G401 (cell line): ENCODE measurements at regions not wholly inside any gene's neighbourhood (a gene's known extent, or its start where the extent isn't known, plus 50 kb on each side); places are given as distances from the start of the nearest gene placed in this dataset.

Experiments used
- DNase-seq: peaks from one replicate; pipeline ENCODE4 v3.0.0-alpha.2; 2015; ENCODE audit warnings: low spot score
- in situ Hi-C: cut with HindIII; loops from 2 replicates; pipeline ENCODE4 v1.10.0; 2016; ENCODE audit warnings: low sequenced_read_pairs, mixed read lengths

DNA sequence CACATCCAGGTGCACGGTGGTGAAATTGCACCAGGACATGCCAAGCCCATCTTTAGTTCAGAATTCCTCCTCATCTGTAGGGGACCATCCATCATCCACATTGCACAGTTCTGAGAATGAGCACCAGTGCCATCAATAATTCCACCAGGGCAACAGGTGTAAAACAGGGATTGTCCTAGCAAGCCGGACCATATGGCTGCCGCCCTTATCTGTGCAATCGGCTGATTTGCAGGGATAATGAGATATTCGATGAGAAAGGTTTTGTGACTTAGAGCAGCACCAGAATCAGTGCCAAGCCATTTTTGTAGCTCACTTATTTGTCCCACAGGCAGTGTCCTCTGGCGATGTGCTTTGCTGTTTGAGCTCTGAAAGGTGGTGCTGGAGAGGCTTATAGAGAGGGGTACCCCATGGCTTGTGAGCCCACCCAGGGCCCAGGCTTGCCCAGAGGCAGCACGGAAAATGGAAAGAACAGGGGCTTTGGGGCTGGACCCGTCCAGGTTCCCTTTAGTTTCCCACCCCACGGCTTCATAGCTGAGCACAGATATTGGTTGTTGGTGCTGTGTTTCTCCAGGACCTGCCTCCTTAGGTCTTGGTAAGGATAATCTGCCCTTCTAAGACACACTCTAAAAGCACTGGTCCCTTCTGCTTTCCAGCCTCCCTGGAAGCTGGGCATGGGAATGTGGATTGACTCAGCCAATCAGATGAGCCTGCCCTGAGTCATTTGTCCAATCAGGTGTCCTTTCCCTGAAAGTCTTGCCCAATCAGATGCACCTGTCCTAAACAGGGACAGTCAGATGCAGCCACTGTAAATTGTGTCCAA is 84.0 kb upstream of the SHANK2 start:
- in situ Hi-C loops, result no loop called here
- no peak for DNase-seq

DNA sequence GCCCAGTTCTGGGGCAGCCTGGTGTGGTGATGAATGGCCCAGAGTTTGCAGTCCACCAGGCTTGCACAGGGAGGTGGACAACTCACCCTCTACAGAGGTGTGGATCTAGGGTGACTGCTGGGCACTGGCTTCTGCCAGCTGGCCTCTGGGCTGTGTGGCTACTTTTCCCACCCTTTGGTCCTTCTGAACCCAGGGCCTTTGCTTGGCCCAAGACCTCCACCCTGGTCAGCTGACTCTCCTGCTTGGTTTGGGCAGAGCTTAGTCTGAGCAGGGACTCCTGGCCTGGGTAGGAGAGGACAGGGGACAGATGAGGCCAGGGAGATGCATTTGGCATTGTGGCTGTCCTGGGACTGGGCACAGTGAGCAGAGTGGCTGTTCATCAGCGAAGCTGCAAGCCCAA is 83.0 kb upstream of the SHANK2 start:
- DNase-seq, result no peak
- in situ Hi-C loops, result no loop called here

DNA sequence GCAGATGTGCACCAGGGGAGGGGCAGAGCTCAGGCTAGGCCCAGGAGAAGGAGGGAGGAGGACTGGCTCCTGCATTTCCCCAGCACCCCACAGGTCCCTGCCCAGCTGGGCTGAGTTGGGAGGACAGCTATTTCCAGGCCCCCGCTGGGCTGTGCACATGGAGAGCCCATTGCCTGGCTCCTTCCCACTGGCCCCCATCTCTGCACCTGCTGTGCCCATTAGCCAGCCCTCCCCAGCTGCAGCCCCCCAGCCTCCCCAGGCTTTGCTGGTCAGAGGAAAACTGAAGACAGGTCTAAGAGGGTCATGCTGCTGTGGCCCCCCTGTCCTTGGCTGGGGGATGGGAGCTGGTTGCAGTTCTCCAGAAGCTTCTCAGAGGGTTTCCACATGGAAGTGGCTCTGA is 81.8 kb upstream of the SHANK2 start:
- no peak for DNase-seq
- in situ Hi-C loops, result no loop called here

DNA sequence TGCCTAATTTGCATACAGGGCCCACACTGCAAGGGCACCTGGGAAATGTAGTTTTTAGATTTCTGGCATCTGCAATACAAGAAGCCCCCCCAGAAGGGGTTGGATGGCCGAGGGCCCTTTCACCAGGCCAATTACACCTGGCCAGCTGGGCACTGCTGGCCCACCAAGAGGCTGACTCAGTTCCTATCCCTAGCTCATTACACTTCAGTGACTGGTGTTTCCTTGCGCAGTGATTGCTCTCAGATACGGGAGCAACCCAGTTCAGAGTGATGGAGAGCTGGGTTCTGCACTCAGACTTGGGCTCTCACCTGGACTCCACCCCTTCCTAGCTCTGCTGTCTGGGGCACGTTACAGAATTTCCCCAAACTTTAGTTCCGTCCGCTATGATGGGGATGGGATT is 81.1 kb upstream of the SHANK2 start:
- no peak for DNase-seq
- in situ Hi-C loops, result no loop called here

DNA sequence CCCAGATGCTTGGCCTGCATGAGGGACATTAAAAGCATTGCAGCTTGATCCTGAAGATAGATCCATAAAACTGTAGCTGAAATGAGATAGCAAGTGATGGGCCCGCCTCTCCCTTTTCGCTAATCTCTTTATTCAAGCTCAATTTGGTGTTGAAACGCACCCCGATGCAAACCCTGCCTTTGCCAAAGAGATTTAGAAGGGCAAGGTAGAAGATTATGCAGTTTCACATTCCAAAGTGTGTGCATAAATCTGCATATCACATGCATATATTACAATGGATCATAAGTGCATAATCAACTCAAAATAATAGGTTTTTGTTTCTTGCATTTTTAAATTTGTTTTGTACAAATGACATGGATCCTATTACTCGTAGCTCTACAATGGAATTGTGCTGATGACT is 80.1 kb upstream of the SHANK2 start:
- in situ Hi-C loops, result no loop called here
- no peak for DNase-seq

DNA sequence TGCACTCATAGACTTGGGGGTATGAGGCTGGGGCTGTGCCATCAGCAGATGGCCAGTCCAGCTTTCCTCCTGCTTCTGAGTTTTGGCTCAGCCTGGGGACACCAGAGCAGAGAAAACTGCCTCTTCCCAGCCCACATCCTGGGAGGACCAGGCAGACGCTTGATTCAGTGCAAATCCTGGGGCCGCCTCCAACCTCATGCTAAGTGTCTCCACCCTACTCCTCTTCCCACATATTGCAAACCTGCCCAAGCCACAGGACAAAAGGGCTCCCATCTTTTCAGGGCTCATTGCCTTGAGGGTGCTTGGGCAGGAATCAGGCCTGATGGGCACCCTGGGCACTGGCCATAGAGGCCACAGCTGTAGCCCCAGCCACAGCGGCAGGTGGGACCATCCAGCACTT is 79.7 kb upstream of the SHANK2 start:
- in situ Hi-C loops, result no loop called here
- DNase-seq, result peak; percentile 7

DNA sequence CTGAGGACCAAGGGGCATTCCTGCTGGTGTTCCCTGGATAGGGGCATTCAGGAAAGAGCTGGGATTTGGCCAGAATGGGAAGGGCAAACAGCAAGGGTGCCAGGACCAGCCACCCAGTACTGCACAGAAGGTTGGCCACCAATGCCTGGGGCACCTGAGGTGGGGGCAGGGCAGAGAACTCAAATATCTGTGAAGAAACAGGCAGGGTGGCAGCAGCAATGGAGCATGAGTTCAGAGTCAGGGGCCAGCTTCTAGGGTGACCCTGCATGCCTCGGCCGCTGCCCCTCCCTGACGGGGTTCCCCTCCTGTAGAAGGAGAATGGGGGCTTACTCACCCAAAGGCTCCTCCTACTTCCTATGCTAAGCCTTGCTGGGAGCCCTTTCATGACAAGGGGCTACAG is 79.3 kb upstream of the SHANK2 start:
- in situ Hi-C loops, result no loop called here
- DNase-seq, result no peak

DNA sequence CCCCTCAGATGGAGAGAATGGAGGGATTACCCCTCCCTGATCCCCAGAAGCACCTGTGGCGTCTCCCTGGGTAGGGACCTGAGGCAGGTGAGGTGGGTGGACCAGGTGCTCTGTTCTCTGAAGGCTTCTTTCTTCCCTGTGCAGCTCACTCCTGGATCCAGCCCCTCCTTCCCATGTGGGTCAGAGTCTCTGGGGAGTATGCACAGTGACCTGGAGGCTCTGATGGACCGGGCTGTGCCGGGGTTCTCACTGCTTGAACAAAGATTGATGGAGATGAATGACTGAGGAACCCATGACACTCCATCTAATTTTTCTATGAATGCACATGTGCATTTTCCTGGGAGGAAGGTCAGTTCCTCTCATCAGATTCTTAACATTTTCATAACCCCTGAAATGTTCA is 78.6 kb upstream of the SHANK2 start:
- no peak for DNase-seq
- in situ Hi-C loops, result no loop called here

DNA sequence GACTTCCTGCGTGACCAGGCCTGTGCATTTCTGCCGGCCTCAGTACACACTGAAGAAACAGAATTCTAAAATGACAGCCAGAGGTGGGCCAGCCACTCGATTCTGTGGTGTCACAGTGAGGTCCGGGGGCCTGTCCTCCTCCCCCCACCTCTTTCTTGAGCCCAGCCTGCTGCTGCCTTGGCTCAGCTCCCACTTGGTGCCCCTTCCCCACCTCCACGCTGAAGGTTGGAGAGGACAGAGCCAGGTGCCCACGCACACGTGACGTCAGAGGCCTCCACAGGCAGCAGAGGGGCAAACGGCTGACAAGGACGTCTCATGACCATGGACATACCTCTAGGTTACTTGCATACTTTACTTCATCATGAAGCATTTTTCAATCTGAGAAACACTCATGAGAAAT is 78.0 kb upstream of the SHANK2 start:
- no peak for DNase-seq
- in situ Hi-C loops, result no loop called here

DNA sequence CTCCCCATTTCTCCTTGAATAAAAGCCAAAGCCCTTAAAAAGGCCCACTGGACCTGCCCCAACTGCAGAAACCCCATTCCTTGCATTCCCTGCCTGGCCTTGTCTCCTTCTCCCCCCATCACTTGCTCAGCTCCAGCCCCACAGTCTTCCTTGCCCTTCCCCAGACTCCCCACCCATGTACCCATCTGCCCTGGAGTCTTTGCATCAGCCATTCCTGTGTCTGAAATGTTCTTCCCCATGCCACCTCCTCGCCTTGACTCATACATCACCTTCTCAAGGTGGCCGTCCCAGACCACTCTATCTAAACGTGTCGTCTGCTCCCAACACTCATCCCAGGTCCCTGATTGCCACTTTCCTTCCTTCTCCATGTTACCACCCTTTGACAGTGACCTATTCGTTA is 77.4 kb upstream of the SHANK2 start:
- no peak for DNase-seq
- in situ Hi-C loops, result no loop called here

DNA sequence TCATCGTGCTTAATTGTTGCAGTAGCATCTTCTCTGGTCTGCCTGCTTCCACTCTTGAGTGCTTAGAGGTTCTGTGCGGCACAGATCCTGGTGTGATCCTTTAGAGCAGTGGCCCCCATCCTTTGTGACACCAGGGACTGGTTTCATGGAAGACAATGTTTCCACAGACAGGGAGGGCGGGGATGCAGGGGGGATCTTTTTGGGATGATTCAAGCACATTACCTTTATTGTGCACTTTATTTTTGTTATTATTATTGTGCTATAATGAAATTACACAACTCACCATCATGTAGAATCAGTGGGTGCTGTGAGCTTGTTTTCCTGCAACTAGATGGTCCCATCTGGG is 76.8 kb upstream of the SHANK2 start:
- in situ Hi-C loops, result no loop called here
- no peak for DNase-seq

DNA sequence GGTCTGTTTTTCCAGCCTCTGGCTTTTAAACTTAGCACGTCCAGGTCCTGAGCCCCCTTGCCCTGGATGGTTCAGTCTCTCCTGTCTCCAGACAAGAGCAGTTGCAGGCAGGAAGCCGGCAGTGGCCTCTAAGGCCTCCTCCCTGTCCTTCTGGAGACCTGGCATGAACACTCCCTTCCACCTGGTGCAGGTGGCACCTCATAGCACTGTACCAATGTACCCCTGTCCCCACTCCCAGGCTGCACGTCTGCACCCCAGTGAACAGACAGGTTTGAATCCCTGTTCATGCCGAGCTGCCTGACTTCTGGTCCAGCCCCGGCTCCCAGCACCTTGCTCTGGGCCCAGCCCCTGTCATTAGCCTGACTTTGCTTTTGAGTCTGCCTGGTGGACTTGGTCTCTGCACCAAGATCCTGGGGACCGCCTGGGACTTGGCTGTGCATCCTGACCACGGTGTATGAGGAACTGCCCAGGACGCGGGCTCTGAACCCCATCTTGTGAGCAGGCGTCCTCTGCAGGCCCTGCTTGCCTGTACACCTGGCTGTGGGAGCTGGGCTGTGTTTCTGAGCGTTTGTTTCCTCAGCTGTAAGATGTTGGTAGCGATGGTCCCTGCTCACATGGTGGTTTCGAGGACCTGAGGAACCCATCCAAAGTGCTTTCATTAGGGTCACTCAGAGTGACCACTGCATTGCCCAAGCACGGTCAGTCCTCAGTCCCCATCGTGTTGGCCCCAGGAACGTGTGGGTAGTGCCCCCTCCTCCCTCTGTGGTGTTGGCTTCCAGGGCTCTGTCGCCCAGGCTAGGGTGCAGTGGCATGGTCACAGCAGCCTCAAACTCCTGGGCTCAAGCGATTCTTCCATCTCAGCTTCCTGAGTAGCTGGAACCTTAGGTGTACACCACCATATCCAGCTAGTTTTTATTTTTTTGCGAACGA is 75.0 kb upstream of the SHANK2 start:
- in situ Hi-C loops, result no loop called here
- DNase-seq, result no peak

DNA sequence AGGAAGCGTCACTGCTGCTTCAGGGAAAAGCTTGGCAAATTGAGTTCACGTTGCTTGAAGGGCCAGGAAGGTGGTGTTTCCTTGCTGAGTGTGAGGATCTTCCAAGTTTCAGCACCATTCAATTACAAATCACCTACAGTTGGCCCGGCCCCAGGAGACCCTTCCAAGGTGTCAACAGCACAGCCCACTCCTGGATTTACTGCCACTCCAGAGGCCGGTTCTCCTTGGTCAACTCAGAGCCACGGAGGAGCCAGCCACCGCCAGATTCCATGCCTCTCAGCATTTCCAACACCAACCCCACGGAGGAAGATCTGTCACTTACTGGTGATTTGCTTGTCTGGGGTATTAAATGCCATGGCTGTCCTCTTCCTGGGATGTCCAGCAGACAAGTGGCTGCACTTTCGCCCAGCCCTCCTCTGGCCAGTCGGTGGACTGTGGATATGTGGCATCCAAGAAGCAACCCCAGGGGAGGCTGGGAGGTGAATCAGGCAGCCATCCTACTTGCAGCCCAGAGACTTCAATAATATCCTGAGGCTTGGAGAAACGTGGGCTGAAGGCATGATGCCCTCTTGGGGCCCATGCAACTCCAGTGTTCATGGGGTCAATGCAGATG is 74.1 kb upstream of the SHANK2 start:
- no peak for DNase-seq
- in situ Hi-C loops, result no loop called here

DNA sequence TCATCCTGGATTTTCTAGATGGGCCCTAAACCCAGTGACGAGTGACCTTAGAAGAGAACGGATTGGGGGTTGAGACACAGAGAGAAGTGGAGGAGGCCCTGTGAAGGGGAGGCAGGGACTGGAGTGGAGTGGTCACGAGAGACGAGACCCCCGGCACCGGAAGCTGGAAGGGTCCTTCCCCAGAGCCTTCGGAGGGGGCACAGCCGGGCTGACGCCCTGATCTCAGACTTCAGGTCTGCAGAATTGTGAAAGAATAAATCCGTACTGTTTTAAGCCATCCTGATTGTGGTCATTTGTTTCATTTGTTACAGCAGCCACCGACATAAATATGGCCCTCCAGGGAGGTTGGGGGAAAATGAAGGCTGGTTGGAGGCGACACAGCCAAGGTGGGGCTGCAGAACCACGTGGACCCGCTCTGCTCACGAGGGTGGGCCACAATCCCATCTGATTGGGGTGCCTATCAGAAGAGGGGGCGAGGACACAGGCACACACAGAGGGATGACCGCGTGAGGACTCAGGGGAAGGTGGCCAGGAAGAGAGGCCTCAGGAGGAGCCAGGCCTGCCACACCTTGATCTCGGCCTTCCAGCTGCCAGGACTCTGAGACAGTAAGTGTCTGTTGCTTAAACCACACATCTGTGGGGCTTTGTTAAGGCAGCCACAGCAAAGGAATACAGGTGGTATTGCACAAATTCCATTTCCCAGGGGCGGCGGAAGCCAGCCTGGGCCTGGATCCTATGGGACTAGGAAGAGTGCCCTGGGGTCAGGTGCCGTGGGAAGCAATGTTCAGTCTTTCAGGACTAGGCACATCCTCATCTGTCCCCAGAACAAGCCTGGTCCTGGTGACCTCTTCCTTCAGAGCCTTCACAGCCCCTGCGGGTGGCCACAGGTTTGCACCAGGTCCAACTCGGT is 73.3 kb upstream of the SHANK2 start:
- no peak for DNase-seq
- in situ Hi-C loops, result no loop called here

DNA sequence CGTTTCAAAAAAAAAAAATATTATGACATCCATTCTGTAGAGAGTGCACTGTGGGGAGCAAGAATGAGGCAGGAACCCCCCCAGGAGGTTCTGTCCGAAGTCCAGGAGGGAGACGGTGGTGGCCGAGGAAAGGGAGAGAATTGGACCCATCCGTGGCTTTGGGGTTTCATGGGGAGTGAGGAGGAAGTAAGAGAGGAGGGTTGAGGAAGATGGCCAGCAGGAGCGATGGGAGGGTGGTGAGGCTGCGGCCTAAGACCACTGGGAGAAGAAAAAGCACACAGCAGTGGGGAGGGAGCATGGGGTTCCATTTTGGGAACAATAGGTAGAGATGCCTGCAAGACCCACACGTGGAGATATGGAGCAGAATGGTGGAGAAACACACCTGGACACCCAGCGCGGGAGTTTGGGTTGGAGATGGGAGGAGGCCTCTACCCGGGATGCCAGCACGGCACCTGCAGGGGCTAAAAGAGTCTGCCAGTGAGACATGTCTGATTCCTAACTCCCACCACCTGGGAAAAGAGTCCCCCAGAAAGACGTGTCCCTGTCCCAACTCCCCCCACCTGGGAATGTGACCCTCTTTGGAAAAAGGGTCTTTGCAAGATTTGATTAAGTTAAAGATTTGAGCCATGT is 72.5 kb upstream of the SHANK2 start:
- in situ Hi-C loops, result no loop called here
- DNase-seq, result no peak

DNA sequence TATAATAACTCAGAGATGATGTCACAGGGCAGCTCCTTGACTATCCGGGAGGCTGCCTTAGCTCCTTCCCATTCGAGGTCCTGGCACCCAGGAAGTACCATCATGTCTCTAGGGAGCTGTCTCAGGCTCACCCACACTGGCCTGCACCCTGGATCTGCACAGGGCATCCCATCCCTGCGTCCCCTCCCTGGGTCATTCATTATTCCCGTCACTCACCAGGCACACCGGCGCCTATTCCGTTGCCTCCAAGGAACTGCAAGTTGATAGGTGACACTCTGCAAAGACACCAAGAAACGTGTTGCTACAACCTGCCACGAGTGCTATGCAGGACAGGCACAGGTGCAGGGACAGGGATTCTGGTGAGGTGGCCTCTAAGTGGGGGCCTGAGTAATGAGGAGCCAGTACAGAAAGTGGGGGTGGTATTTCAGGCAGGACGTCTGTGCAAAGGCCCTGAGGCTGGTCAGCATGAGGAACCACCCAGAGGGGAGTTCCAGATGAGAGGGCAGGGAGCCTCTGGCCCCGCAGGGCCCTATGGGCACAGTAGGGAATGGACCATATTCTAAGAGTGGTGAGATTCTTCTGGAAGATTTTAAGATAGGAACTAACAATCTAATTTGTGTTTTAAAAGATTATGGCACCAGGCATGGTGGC is 71.6 kb upstream of the SHANK2 start:
- no peak for DNase-seq
- in situ Hi-C loops, result no loop called here

DNA sequence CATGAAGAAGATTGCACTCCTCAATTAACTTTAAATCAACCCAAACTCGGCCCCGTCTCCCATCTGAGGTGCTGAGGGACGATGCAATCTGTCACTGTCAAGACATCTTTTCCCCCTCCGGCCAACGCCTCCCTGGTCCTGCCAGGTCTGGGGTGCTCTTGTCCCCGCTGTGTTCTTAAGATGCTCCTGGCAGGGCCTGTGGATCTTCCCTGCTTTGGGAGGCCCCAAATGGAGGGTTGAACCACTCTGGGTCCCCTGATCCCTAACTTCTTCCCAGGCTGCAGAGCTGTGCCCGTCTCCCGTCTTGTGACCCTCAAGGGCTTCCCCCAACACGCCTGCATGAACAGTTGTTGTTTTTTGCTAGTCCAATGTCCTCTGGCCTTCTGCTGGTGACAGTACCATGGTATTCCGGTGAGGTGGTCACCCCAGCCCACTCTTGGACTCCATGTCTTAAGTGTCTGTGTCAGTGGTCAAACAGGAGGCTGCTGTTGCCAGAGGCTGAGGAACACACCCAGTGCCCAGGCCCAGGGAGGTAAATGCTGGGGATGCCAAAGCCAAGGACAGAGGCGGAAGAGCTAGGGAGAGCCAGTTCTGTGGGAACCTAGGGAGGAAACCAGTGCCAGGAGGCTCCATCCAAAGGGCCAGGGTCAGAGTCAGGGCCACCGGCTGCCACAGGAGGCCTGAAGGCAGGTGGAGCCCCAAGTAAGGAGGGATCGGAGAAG is 70.6 kb upstream of the SHANK2 start:
- no peak for DNase-seq
- in situ Hi-C loops, result no loop called here
